HG03066 (cell line): ENCODE measurements at regions not wholly inside any gene's neighbourhood (a gene's known extent, or its start where the extent isn't known, plus 50 kb on each side); places are given as distances from the start of the nearest gene placed in this dataset.
"Not testable (repeated sequence)": the region's sequence is repeated elsewhere in the genome, so short reads cannot be mapped to it uniquely, and the experiment has no call there.

Source experiments
- ATAC-seq: cut with Tn5 transposase; IDR thresholded peaks from one replicate; pipeline ENCODE4 v1.9.1; 2021; ENCODE audit warnings: low read depth; ENCODE audit not compliant: unreplicated experiment

GRCh38 chr9:124124729-124125650 lies 113.4 kb downstream of the LHX2 start:
- no peak for ATAC-seq

- ATAC-seq: no peak
Measured at GRCh38 chr9:124125651-124125977, 114.0 kb downstream of the LHX2 start.

- ATAC-seq: no peak
Measured at GRCh38 chr9:124126648-124127646, 115.4 kb downstream of the LHX2 start.

- no peak for ATAC-seq
Measured at GRCh38 chr9:124128568-124129166, 117.1 kb downstream of the LHX2 start.

- ATAC-seq: no peak
Measured at GRCh38 chr9:124130277-124131075, 118.9 kb downstream of the LHX2 start.

GRCh38 chr9:124131518-124131917 lies 120.0 kb downstream of the LHX2 start:
- ATAC-seq: not testable (repeated sequence)

- no peak for ATAC-seq
Measured at GRCh38 chr9:124132671-124133147, 121.1 kb downstream of the LHX2 start.

GRCh38 chr9:124133727-124134126 lies 122.2 kb downstream of the LHX2 start:
- no peak for ATAC-seq

GRCh38 chr9:124134526-124134925 lies 123.0 kb downstream of the LHX2 start:
- no peak for ATAC-seq

GRCh38 chr9:124135813-124136365 lies 121.9 kb upstream of the NEK6 start:
- no peak for ATAC-seq

GRCh38 chr9:124137009-124137943 lies 120.5 kb upstream of the NEK6 start:
- ATAC-seq: peak; percentile 81

GRCh38 chr9:124137944-124138335 lies 119.8 kb upstream of the NEK6 start:
- peak; percentile 1 for ATAC-seq

- no peak for ATAC-seq
Measured at GRCh38 chr9:124139001-124139400, 118.7 kb upstream of the NEK6 start.

- ATAC-seq: no peak
Measured at GRCh38 chr9:124140941-124141568, 116.7 kb upstream of the NEK6 start.

- not testable (repeated sequence) for ATAC-seq
Measured at GRCh38 chr9:124144561-124145123, 113.1 kb upstream of the NEK6 start.

- no peak for ATAC-seq
Measured at GRCh38 chr9:124146031-124146561, 111.7 kb upstream of the NEK6 start.

GRCh38 chr9:124149992-124150391 lies 107.8 kb upstream of the NEK6 start:
- no peak for ATAC-seq
